GM18870 (cell line): ENCODE measurements at regions not wholly inside any gene's neighbourhood (a gene's known extent, or its start where the extent isn't known, plus 50 kb on each side); places are given as distances from the start of the nearest gene placed in this dataset.

Experiments
- ATAC-seq: cut with Tn5 transposase; IDR thresholded peaks from one replicate; pipeline ENCODE4 v1.9.1; 2021; ENCODE audit warnings: moderate library complexity; ENCODE audit not compliant: unreplicated experiment

DNA sequence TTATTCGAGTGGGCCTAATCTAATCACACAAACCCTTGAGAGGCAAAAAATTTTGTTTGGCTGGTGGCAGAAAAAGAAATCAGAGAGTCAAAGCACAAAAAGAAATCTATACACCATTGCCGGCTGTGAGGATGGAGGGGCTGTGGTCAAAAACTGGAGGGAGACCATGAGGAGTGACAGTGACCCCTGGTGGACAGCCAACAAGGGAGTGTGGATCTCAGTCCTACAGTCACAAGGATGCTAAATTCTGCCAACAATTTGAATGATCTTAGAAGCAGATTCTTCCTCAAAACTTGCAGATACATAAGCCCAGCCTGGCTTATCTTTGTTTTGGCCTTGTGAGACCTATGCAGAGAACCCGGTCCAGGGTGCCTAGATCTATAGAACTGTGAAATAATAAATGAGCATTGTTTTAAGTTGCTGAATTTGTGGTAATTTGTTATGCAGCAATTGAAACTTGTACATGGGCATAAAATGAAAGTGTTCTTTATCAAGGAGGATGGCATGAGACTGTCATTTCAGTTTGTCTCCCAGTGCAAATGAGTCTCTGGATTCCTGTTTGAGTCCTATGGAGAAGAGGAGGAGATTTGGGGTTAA lies 103.0 kb upstream of the ARHGEF26 start:
- ATAC-seq: peak; percentile 78

DNA sequence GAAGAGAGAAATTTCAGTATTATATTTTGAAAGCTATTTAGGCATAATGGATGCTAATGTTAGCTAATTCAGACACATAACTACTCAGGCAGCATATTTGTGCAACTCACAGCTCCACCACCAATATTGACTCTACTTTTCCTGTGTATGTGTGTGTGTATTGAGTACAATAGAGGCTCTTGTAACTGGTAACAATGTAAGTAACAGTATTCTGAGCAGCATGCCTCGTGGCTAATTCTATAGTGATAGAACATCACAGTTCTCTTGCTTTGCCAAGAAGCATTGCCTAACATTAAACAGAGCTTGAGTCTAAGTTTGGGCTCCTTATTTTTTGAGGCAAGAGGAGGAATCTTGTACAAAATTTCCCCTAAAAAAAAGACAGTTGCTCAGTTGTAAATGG lies 98.6 kb upstream of the ARHGEF26 start:
- ATAC-seq: no peak

DNA sequence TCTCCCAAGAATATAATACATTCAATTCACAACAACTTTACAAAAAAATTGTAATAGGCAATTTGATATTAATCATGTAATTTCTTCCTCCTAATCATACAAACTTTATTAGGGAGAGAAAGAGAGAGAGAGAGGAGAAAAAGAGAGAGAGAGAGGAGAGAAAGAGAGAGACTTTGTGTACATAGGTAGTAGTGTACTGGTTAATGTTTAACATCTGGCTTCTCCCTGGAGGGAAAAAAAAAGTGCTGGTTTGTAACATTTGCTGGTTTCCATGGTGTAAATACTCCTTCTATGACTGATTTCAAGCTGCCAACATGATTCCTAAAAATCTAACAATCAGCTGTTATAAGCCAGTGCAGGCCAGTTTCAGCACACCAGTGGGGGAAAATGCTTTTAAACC lies 98.0 kb upstream of the ARHGEF26 start:
- no peak for ATAC-seq

DNA sequence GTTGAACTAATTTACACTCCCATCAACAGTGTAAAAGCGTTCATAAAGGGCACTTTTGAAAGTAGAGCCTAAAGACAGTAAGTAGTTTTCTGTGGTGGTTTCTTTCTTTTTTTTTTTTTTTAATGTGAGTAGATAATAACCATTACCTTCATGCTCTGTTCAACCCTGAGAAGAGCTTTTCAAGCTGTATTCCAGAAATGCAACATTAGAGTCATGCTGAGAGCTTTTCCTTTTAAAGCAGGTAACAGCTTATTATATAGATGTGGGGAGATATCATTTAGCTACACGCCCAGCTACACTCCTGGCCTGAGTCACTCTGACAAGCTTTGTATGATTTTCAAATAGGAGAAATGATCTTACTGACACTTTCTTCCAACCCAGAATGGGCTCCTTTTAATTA lies 96.2 kb upstream of the ARHGEF26 start:
- no peak for ATAC-seq

DNA sequence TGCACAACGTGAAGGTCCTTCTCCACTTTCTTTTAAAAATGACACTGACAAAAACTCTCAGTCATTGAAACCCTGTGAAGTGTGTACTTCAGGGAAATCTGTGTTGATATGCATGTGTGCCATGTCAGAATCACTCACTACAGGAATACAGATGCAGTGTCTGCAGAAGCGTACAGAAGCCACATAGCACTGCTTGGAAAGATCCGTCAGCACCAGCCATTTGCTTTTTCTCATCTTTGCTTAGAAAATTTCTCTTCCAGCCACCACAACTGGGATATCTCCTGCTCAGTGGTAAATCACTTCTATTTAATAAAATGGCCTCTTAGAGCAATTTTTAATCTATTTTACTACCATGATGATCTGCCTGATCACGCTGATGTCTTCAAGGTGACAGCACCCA lies 91.3 kb upstream of the ARHGEF26 start:
- no peak for ATAC-seq

DNA sequence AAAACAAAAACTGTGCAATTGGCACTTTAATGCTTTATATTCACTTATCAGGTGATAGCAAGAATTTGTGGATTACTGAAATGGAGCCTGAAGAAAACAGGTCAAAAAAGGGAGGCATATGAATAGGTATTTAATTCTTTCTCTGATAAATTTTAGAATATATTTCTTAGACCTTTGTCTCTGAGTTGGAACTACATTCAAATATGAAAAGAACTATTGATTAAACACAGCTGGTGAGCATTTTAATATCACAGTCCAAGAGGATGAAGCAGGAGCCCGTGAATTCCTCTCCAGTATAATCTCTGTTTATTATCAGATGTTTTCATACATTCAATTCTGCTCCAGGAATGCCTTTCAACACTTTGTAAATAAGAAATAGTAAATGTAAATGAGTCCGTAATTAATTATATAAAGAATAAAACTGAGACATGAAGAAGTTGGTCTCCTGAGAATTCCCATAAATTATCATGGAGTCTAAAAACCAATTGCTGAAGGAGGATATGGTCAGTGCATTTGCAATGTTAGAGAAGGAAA lies 86.3 kb upstream of the ARHGEF26 start:
- no peak for ATAC-seq

DNA sequence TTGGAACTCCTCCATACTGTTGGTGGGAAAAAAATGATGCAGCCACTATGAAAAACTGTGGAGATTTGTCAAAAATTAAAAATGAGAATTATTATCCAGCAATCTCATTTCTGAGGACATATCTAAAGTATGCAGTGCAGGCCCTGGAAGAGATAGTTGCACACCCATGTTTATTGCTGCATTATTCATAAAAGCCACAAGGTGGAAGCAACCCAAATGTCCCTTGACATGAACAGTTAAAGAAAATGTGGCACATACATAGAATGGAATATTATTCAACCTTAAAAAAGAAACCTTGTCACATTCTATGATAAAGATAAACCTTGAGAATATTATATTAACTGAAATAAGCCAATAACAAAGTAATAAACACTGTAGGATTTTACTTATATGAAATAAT lies 80.9 kb upstream of the ARHGEF26 start:
- ATAC-seq: peak; percentile 68

DNA sequence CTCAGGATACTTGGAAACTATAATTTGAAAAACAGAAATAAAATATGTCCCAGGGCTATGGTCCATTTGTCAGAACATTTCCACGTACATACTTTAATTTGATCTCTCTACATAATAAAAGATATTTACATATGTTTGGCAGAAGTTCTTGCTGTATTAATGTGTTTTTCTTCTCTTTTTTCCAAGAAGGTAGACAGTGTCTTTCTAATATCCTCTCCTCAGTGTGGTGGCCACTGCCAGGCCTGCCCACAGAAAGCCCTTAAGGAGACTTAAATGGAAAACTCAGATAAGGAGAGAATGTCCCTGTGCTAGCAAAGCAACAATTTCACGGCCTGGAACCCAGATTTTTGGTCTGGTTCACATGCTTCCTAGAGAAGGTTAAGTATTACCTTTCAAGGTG lies 76.5 kb upstream of the ARHGEF26 start:
- no peak for ATAC-seq

DNA sequence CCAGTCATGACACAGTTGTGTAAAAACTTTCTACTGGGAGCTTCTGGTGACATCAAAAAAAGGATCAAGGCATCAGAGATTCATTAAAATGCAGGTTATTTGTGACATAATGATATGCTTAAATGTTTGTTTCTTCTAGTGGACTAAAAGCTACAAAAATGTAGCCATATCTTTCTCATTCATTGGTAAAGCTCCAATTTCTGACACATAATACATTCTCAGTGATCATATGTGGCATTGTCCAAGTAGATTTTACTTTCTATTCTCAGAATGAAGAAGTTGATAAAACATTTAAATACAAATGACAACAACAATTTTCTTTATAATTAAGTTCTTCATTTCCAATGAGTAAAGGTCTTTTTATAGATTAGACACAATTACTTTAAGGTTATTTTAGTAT lies 71.0 kb upstream of the ARHGEF26 start:
- no peak for ATAC-seq

DNA sequence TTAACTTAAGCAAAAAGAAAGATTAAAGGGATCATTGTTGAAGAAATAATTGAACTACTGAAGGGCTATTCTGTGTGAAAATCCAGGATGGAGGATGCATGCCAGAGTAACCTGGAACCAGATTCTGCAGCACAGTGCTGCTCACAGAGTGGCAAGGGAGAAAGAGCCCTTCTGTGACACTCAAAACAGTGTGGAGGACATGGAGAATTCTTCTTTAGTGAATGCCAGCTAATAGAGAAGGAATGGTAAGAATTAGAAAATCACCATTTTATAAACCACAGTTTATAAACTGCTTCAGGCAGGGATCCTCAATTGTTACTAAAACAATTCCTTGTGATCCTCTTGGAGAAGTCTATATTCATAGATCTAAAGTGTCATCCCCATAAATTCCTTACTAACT lies 70.4 kb upstream of the ARHGEF26 start:
- no peak for ATAC-seq

DNA sequence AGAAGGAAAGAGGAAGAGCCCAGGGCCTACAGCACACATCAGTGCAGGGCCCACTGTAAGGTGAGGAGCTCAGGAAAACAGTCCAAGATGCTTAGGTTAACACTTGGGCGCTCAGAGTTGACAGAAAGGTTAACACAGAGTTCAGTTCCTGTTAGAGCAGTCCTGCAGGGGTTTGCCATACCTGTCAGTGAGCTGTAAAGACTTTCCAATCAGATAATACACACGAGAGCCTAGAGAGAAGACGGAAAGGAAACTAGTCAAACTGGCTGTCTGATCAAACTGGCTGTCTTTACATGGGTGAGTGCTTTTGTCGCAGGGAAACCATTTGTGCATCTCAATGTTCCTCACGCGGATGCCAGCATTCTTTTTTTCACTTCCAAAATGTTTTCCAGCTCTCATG lies 61.4 kb upstream of the ARHGEF26 start:
- no peak for ATAC-seq

DNA sequence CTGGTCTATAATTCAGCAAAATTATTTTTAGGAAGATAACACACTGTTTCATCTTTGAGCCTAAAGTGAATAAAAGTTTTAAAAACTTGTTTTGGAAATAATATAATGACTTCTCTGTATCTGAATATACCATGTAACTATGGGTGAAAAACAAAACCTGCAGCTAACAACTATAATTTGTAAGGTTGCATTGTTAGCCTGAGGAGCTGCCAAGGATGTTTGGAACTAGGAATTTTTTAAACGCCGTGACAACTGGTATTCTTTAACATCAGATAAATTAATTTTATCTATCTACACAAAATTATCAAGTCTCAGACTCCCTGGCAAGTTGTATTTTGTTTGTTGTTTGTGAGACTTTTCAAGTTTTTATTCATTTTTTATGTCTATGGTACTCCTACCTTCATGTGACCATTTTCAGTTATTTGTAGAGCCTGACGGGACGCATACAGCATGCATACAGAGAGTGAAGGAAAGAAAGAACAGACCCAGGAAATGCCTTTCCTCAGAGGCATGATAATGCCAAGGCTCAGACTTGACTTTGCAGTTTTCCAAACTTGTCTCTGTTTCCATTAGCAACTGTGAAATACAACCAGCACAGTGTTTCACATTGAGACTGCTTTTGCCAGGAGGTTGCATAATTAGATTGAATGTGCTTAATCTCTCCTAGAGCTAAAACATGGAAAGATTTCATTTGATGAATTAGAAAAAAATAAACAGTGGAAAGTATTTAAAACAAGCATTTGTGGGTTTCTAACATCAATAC lies 60.8 kb upstream of the ARHGEF26 start:
- ATAC-seq: no peak

DNA sequence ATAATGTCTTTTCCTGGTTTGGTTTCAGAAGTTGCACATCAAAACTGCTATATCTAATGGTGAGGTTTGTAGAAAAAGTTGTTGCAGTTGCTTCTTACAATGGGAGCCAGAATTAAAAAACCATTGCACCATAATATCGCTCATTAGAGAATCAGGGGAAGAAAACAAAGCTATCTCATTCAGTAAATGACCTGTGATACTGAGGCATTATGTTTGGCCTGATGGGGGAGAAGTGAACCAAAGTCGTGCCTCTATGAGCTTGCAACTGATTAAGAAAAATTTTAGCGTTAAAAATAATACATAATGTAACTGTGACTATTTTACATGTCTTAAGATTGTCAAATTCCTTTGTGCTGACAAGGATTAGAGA lies 60.2 kb upstream of the ARHGEF26 start:
- no peak for ATAC-seq

DNA sequence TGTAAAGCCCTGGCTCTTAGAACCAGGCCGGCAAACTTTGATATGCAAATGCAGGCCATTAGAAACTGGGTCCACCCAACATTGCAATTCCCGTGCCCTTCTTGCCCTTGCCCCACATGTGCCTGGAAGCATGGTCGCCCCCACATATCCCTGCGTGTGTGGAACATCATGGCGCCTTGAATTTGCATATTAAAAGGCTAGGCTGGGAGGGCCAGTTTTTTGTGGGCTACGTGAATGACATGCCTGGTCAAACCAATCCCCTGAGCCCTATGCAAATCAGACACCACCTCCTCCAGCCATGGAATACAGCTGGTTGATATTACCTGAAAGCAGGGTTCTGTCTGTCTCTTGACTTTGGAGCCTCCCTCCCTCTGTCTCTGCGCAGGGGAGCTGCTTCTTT lies 58.7 kb upstream of the ARHGEF26 start:
- no peak for ATAC-seq

DNA sequence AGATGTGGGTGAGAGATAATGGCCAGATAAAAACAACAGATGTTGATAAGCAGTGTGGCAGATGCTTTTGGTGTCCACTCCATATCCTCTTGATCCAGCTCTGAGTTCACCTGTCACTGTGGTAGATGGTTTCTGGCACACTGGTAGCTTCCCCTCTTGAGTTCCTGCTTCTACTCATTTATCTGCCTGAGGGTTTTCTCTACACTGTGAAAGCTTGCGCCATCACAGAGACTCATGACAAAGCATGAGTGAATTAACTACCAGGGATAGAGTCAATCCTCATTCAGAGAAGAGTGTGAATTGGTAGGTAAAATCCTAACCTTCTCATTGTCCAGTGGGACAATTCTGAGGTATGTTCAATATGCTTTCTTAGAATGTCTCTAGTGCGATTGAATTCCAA lies 50.0 kb upstream of the ARHGEF26 start:
- no peak for ATAC-seq
